Fibroblast of lung (primary cell): ENCODE measurements at regions not wholly inside any gene's neighbourhood (a gene's known extent, or its start where the extent isn't known, plus 50 kb on each side); places are given as distances from the start of the nearest gene placed in this dataset.

ENCODE experiments used
- EZH2 ChIP-seq: IDR thresholded peaks from 2 replicates; pipeline ENCODE4 v1.5.1; 2012; ENCODE audit warnings: low read length, control low read depth, mild to moderate bottlenecking; ENCODE audit errors: missing control alignments
- TF ChIP-seq, protein P1 (sequence below), 2 donors: IDR thresholded peaks in 1 of 2; conservative IDR thresholded peaks in 1 of 2; 1 replicate in 1 of 2; 2 replicates in 1 of 2; pipeline ENCODE4 v1.5.1; 2011 to 2012; ENCODE audit warnings: low read length in 2 of 2, control low read depth in 1 of 2, inconsistent platforms in 1 of 2, low read depth in 1 of 2, mild to moderate bottlenecking in 1 of 2

DNA sequence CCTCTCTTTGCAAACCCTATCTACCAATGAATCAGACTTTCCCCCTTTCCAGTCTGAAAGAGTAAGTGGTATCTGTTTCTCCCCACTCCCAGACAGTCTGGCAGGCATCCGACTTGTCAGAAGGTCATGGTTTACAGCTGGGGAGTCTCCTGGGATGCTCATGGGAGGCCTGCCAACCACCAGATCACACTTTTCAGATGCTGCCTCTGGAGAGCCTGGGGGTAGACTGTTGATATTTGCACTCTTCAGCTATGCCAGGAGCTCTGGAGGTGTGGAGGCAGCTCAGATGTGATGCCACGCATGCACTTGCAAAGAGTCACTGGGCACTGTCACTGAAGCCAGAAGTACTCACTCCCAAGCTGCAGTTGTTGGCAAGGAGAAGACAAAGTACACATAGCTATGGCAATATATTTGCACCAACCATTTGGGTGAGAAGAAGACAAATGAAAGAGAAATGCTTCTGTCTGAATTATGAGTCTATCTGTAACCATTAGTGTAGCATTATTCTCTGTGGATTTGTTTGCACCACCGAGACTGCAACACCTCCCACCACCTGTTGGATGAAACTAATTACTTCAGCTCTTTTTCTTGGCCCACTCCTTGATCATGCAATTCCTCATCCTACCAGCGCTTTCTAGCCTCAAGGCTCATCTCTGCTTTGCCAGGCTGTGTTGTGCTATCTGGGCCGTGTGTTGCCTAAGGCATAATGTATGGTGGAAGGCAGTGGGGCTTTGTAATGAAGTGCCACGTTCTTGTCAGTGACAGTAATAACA is 133.0 kb upstream of the SPAG17 start:
- TF ChIP-seq, protein P1, sequence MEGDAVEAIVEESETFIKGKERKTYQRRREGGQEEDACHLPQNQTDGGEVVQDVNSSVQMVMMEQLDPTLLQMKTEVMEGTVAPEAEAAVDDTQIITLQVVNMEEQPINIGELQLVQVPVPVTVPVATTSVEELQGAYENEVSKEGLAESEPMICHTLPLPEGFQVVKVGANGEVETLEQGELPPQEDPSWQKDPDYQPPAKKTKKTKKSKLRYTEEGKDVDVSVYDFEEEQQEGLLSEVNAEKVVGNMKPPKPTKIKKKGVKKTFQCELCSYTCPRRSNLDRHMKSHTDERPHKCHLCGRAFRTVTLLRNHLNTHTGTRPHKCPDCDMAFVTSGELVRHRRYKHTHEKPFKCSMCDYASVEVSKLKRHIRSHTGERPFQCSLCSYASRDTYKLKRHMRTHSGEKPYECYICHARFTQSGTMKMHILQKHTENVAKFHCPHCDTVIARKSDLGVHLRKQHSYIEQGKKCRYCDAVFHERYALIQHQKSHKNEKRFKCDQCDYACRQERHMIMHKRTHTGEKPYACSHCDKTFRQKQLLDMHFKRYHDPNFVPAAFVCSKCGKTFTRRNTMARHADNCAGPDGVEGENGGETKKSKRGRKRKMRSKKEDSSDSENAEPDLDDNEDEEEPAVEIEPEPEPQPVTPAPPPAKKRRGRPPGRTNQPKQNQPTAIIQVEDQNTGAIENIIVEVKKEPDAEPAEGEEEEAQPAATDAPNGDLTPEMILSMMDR (conservative IDR thresholded peaks at IDR 0.05 in 1 of 2, IDR thresholded peaks at IDR 0.05 in 1 of 2; ENCODE audit: low read depth in 1 of 2, low read length in 2 of 2), result no peak
- no peak for TF ChIP-seq EZH2
